CD4-positive, alpha-beta T cell (primary cell): ENCODE measurements at regions not wholly inside any gene's neighbourhood (a gene's known extent, or its start where the extent isn't known, plus 50 kb on each side); places are given as distances from the start of the nearest gene placed in this dataset.
"Not testable (repeated sequence)": the region's sequence is repeated elsewhere in the genome, so short reads cannot be mapped to it uniquely, and the experiment has no call there.

Experiments used
- ATAC-seq: fragments of 200-7000 bp; cut with Tn5 transposase; one replicate; pipeline ENCODE4 v1.10.0; 2022; ENCODE audit warnings: mild to moderate bottlenecking; ENCODE audit not compliant: poor library complexity
- CTCF ChIA-PET: fragments of 350-600 bp; sonication (Branson Sonifier 250); formaldehyde crosslinking; loops from one replicate; lab custom pipeline; 2021; ENCODE audit warnings: antibody characterized with exemption, inconsistent platforms; lab: Charles Lee
- POLR2A ChIA-PET: fragments of 350-600 bp; sonication (Branson Sonifier 250); formaldehyde crosslinking; loops from one replicate; lab custom pipeline; 2021; ENCODE audit warnings: antibody characterized with exemption, inconsistent platforms; lab: Charles Lee
- DNase-seq, 14 experiments: peaks; one replicate each; pipeline ENCODE4 v3.0.0-alpha.2; 2013 to 2020; ENCODE audit warnings: mixed read lengths in 2 of 14
- H3K27ac ChIP-seq, 2 donors: one replicate each; pipeline versions ENCODE4 v1.5.1 to v1.7.0; 2013; ENCODE audit warnings: low read length in 2 of 2, low read depth in 1 of 2, mild to moderate bottlenecking in 1 of 2
- H3K27me3 ChIP-seq, 2 experiments: 1 replicate in 1 of 2; 2 replicates in 1 of 2; pipeline versions ENCODE4 v1.6.1 to v1.7.0; 2013; ENCODE audit warnings: low read length in 2 of 2, control low read depth in 1 of 2, mild to moderate bottlenecking in 1 of 2, moderate library complexity in 1 of 2; ENCODE audit not compliant: insufficient read depth in 2 of 2, control insufficient read depth in 1 of 2
- H3K36me3 ChIP-seq: one replicate; pipeline ENCODE4 v1.6.1; 2013; ENCODE audit warnings: low read length, control low read depth; ENCODE audit not compliant: insufficient read depth
- H3K4me1 ChIP-seq: one replicate; pipeline ENCODE4 v1.6.1; 2013; ENCODE audit warnings: low read length, control low read depth; ENCODE audit not compliant: insufficient read depth
- H3K4me3 ChIP-seq: one replicate; pipeline ENCODE4 v1.5.1; 2013; ENCODE audit warnings: mild to moderate bottlenecking, low read length, moderate library complexity
- H3K9me3 ChIP-seq, 2 experiments: 1 replicate in 1 of 2; 2 replicates in 1 of 2; pipeline versions ENCODE4 v1.6.1 to v1.7.0; 2013; ENCODE audit warnings: low read length in 2 of 2, mild to moderate bottlenecking in 2 of 2, control low read depth in 1 of 2, moderate library complexity in 1 of 2; ENCODE audit not compliant: control insufficient read depth in 1 of 2, insufficient read depth in 1 of 2
- H3K27ac Mint-ChIP-seq: one replicate; pipeline ENCODE4 v1.8.0; 2020; ENCODE audit warnings: mixed read lengths
- H3K27me3 Mint-ChIP-seq: one replicate; pipeline ENCODE4 v1.8.0; 2021; ENCODE audit warnings: mixed read lengths
- H3K36me3 Mint-ChIP-seq: one replicate; pipeline ENCODE4 v1.8.0; 2021; ENCODE audit warnings: low read depth, mixed read lengths
- H3K4me1 Mint-ChIP-seq: one replicate; pipeline ENCODE4 v1.8.0; 2021; ENCODE audit warnings: low read depth, mixed read lengths
- H3K4me3 Mint-ChIP-seq: one replicate; pipeline ENCODE4 v1.8.0; 2020; ENCODE audit warnings: mild to moderate bottlenecking, mixed read lengths
- H3K9me3 Mint-ChIP-seq: one replicate; pipeline ENCODE4 v1.8.0; 2020; ENCODE audit warnings: mixed read lengths
- CTCF ChIP-seq: fragments of 200-600 bp; IDR thresholded peaks from one replicate; pipeline ENCODE4 v1.8.0; 2022; ENCODE audit warnings: antibody characterized with exemption, mild to moderate bottlenecking
- intact Hi-C, 2 experiments: fragments of 100-400 bp; cut with DNase I in 1 of 2; cut with micrococcal nuclease in 1 of 2; formaldehyde crosslinking; loops; one replicate each; pipeline versions ENCODE4 v1.15.1 to v1.9.0; 2023 to 2025; cut with DNase I, micrococcal nuclease

DNA sequence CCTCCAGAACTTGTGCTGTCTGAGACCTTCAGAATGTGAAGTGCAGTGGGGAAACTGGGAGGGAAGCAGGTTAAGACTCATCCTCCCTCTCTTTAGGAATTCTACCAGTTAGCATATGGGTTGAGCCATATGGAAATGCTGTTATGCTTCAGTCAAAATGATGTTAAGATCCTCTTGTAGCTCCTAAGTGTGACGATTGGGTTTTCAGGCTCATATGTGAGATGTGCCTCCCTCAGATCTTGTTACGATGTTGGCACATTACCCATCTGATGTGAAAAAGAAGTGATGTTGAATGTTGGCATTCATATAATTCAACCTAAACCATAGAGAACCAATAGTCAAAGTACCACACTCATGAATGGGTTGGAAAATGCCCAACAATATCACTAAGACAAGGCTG is 67.8 kb upstream of the IPO5 start:
- no peaks in the 10 kb centered on the region for H3K9me3 ChIP-seq
- ChIA-PET POLR2A (no interaction called here), CTCF (no interaction called here)
- no peak overlapping the region for H3K27ac Mint-ChIP-seq
- no peaks in the 10 kb centered on the region for H3K4me1 ChIP-seq
- H3K4me1 Mint-ChIP-seq: no peaks in the 10 kb centered on the region
- peaks cover 38% of the 10 kb centered on the region for H3K27me3 Mint-ChIP-seq
- ATAC-seq: no peak
- intact Hi-C loops: no loop called here
- H3K9me3 Mint-ChIP-seq: no peaks in the 10 kb centered on the region
- no peak overlapping the region for H3K4me3 ChIP-seq
- TF ChIP-seq CTCF: no peak
- no peak overlapping the region for H3K27ac ChIP-seq
- H3K4me3 Mint-ChIP-seq: no peak overlapping the region
- H3K27me3 ChIP-seq: no peaks in the 10 kb centered on the region
- H3K36me3 ChIP-seq: no peaks in the 10 kb centered on the region
- H3K36me3 Mint-ChIP-seq: no peaks in the 10 kb centered on the region
- no peak for DNase-seq

DNA sequence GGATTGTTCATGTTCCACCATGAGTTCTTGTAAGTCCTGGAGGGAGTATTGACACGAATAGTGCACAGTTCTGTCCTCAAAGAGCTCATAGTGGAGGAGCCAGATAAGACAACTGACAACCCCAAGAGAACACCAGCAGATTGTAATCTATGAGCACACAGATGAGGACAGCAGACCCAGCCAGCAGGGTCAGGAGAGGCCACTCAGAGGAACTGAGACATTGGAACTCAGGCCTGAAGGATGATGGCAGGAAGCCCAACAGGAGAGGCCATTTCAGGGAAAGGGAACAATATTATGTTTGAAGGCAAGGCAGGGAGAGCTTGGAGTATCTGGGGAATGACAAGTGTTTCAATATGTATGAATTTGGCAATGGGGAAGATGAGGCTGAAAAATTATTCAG is 63.7 kb upstream of the IPO5 start:
- no peaks in the 10 kb centered on the region for H3K36me3 ChIP-seq
- no peak overlapping the region for H3K27ac ChIP-seq
- Mint-ChIP-seq H3K36me3 (no peaks in the 10 kb centered on the region), H3K4me1 (no peaks in the 10 kb centered on the region), H3K4me3 (no peak overlapping the region), H3K27ac (no peak overlapping the region), H3K9me3 (no peaks in the 10 kb centered on the region), H3K27me3 (peaks cover 28% of the 10 kb centered on the region)
- intact Hi-C loops: no loop called here
- no peaks in the 10 kb centered on the region for H3K9me3 ChIP-seq
- no peaks in the 10 kb centered on the region for H3K4me1 ChIP-seq
- H3K27me3 ChIP-seq: no peaks in the 10 kb centered on the region
- CTCF ChIA-PET: no interaction called here
- TF ChIP-seq CTCF: no peak
- no peak for DNase-seq
- ATAC-seq: no peak
- no peak overlapping the region for H3K4me3 ChIP-seq
- POLR2A ChIA-PET: no interaction called here

DNA sequence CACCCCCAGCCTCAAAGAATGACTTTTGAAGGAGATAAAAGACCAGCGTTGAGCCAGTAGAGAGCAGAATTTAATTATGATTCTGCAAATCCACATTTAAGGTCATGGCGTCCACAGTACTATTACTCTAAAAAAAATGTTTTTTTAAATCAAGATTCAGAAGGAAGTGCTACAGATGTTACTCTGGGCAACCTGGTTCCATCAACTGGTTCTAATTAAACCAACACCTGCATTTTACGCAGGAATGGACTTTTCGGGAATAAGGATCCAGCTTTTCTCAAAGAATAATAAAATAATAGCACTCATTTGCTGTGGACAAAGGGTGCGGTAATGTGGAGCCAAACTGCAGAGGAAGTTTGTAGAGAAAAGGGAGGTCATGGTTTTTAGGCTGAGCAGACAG is 62.9 kb upstream of the IPO5 start:
- Mint-ChIP-seq H3K27ac (no peak overlapping the region), H3K9me3 (peaks cover 1% of the 10 kb centered on the region), H3K27me3 (peaks cover 29% of the 10 kb centered on the region), H3K4me3 (no peak overlapping the region), H3K36me3 (no peaks in the 10 kb centered on the region), H3K4me1 (no peaks in the 10 kb centered on the region)
- Histone ChIP-seq H3K9me3 (no peaks in the 10 kb centered on the region), H3K4me1 (no peaks in the 10 kb centered on the region), H3K36me3 (no peaks in the 10 kb centered on the region), H3K27me3 (no peaks in the 10 kb centered on the region), H3K4me3 (no peak overlapping the region), H3K27ac (no peak overlapping the region)
- no peak for TF ChIP-seq CTCF
- ChIA-PET CTCF (no interaction called here), POLR2A (no interaction called here)
- ATAC-seq (no peak), DNase-seq (no peak)
- intact Hi-C loops: no loop called here

- H3K4me3 Mint-ChIP-seq, CTCF ChIA-PET, H3K9me3 ChIP-seq, H3K27ac Mint-ChIP-seq, H3K4me1 Mint-ChIP-seq, POLR2A ChIA-PET, H3K36me3 Mint-ChIP-seq, DNase-seq, H3K27me3 ChIP-seq, H3K4me1 ChIP-seq, H3K27ac ChIP-seq, H3K4me3 ChIP-seq, H3K9me3 Mint-ChIP-seq, ATAC-seq, intact Hi-C loops, H3K36me3 ChIP-seq: not testable (repeated sequence)
- peaks cover 20% of the 10 kb centered on the region for H3K27me3 Mint-ChIP-seq
Measured at GRCh38 chr13:97891964-97892363, 61.5 kb upstream of the IPO5 start.
